GM13976 (cell line): ENCODE measurements at regions not wholly inside any gene's neighbourhood (a gene's known extent, or its start where the extent isn't known, plus 50 kb on each side); places are given as distances from the start of the nearest gene placed in this dataset.

Source experiments
- DNase-seq: peaks from one replicate; pipeline ENCODE4 v3.0.0; 2012; ENCODE audit warnings: low spot score
- in situ Hi-C: fragments of 300-500 bp; cut with MboI; formaldehyde crosslinking; loops from one replicate; pipeline ENCODE4 v1.12.0; 2022; ENCODE audit warnings: low sequenced_read_pairs, mixed read lengths, inconsistent platforms; ENCODE audit not compliant: unreplicated experiment
- TF ChIP-seq, protein P1 (sequence below): IDR thresholded peaks from 2 replicates; pipeline ENCODE4 v1.5.1; 2012; ENCODE audit warnings: borderline replicate concordance, mild to moderate bottlenecking; ENCODE audit not compliant: insufficient read depth; ENCODE audit errors: extremely low read depth, missing control alignments, control extremely low read depth

DNA sequence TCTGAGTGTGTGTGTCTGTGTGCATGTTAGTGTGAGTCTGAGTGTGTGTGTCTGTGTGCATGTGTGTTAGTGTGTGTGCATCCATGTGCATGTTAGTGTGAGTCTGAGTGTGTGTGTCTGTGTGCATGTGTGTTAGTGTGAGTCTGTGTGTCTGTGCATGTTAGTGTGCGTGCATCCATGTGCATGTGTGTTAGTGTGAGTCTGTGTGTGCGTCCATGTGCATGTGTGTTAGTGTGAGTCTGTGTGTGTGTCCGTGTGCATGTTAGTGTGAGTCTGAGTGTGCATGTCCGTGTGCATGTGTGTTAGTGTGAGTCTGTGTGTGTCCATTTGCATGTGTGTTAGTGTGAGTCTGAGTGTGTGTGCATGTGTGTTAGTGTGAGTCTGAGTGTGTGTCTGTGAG, 76.6 kb upstream of the ACTRT2 start:
- no peak for DNase-seq
- in situ Hi-C loops = no loop called here
- TF ChIP-seq, protein P1, sequence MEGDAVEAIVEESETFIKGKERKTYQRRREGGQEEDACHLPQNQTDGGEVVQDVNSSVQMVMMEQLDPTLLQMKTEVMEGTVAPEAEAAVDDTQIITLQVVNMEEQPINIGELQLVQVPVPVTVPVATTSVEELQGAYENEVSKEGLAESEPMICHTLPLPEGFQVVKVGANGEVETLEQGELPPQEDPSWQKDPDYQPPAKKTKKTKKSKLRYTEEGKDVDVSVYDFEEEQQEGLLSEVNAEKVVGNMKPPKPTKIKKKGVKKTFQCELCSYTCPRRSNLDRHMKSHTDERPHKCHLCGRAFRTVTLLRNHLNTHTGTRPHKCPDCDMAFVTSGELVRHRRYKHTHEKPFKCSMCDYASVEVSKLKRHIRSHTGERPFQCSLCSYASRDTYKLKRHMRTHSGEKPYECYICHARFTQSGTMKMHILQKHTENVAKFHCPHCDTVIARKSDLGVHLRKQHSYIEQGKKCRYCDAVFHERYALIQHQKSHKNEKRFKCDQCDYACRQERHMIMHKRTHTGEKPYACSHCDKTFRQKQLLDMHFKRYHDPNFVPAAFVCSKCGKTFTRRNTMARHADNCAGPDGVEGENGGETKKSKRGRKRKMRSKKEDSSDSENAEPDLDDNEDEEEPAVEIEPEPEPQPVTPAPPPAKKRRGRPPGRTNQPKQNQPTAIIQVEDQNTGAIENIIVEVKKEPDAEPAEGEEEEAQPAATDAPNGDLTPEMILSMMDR = no peak

DNA sequence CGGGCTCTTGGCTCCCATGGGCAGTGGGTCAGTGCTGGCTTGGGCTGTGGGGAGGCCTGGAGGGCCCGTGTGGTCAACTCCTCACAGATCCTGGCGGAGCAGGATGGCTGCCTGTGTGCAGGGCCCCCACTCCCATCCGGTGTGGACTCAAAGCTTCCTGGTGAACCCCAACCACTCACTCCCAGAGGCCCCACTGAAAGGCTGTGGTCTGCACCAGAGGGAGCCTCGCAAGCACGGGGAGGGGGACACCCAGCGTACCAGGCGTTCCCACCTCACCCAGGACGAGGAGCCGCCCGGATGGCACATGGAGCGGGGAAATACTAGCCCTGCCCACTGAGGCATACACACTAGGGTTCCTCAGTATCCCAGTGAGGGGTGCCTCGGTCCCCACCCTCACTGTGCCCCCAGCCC, 75.4 kb upstream of the ACTRT2 start:
- no peak for DNase-seq
- in situ Hi-C loops = no loop called here
- TF ChIP-seq, protein P1 = no peak

DNA sequence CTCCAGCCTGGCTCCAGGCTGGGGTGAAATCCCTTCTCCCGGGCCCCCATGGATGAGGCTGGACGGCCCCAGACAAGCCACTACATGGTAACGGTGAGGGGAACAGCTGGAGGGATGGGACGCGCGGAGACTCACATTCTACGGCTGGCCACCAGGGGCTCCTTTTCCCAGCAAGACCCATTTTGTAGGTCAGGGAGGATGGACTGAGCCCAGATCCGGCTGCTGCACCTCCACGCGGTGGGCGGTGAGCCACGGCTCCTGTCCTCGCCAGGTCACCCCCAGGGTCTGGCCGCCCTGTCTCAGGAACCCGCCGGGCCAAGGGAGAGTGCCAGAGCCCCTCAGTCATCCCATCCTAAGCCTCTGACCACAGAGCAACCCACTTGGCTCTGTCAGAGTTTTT, 75.0 kb upstream of the ACTRT2 start:
- TF ChIP-seq, protein P1 = no peak
- in situ Hi-C loops = no loop called here
- no peak for DNase-seq

DNA sequence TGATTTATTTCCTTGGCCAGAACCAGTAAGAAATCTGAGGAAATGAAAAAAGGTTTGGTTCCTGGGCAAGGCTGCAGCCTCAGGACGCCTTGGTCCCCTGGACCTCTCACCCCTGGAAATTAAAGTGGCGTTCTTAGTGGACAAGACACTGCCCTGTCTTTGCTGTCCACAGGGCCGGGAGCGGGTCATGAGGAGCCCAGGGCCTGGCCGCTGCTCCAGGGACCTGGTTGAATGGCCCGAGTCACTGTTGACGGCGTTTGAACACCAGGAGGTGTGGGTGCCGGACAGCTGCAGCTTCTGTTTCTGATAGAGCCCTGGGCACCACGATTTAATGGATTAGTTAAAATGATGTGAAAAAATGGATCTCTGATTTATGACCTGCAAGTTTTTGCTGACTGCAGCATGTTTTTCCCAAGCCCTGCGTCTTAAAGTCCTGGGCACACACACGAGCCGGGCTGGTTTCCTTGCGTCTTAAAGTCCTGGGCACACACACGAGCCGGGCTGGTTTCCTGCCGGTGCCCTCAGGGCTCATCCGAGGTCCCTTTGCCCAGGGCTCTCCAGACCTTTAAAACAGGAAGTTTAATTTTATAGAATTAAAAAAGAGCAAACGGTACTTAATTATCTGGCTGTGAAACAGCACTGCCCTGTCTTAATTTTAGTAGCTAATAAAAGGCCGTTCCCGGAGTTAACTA, 74.1 kb upstream of the ACTRT2 start:
- in situ Hi-C loops = no loop called here
- TF ChIP-seq, protein P1 = no peak
- no peak for DNase-seq

DNA sequence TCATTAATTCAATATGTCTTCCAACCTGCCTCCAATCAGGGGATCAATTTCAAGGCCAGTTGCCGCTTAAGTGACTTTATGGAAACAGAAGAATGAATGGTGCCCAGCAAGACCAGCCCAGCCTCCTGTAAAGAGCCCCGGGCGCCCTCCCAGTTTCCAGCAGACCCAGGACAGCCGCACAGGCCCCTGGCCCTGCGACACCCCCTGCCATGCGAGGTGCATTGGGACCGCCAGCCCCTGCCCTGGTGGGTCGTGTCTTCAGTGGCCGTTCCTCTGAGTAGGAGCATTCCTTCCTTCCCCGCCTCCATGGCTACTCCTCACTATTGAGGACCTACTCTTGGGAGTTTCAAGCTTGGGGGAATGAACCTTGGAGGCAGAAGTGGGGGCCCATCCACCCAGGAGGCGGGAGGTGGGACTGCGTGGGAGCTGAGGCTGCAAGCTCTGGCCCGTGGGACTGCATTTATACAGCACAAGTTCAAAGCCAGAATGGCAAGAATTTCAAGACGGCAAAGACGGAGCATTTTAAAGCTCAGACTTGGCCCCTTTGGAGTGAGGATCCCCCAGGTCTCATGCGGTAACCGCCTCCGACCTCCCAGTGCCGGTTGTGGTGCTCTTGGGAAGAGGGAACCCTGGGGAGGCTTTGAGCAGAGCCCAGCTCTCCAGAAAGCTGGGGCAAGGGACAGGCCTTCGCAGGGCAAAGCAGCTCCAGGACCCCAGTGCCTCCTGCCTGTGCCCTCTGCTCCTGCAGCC, 73.1 kb upstream of the ACTRT2 start:
- TF ChIP-seq, protein P1 = no peak
- in situ Hi-C loops = no loop called here
- no peak for DNase-seq

DNA sequence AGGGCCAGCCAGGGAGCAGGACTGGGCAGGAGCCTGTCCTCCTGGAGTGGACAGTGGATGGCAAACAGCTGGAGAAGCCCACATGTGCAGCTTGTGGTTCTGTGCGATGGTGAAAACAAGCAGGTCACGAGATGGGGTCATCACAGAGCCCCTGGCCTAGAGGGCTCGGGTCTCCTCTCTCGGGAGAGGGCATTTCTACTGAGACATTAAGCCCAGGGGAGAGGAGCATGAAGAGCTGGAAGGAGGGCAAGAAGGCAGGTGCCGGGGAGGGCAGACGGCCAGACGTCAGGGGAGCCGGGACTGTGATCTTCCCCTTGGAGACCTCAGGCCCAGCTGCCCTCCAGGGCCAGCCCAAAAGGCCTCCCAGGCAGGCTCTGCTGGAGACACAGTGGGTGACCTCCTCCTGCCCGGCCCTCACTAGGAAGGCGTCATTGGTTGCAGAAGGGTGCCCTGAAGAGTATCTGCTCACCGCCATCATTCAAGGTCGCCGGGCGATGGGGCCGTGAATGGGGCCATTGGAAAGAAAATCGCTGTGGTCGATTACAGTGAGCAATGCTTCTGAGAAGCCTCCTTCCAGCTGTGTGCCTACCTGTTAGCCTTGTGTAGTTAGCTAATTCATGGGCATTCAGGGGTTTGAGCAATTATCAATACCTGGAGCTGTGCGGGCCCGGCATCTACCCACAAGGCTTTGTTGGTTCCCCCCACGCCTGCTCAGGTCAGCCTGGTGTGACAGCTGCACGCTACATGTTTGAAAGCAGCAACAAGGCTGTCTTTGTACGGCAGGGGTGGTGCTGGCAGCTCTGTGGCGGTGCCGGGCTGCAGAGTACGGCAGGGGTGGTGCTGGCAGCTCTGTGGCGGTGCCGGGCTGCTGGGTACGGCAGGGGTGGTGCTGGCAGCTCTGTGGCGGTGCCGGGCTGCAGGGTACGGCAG, 72.3 kb upstream of the ACTRT2 start:
- DNase-seq = no peak
- in situ Hi-C loops = no loop called here
- TF ChIP-seq, protein P1 = no peak
